GM23338 (cell line): ENCODE measurements at regions not wholly inside any gene's neighbourhood (a gene's known extent, or its start where the extent isn't known, plus 50 kb on each side); places are given as distances from the start of the nearest gene placed in this dataset.
A peak's percentile ranks its signal among the peaks of the same experiment; 100 is the strongest.

Experiments
- ATAC-seq: fragments of 200-7000 bp; cut with Tn5 transposase; 3 replicates; pipeline ENCODE4 v1.9.1; 2020
- DNase-seq: peaks from one replicate; pipeline ENCODE4 v3.0.0-alpha.2; 2015; ENCODE audit warnings: low spot score
- H2AFZ ChIP-seq: fragments of 200-600 bp; sonication (generic); 2 replicates; pipeline ENCODE4 v1.8.0; 2016; ENCODE audit warnings: antibody characterized with exemption, mild to moderate bottlenecking, moderate library complexity
- H3F3A ChIP-seq: fragments of 200-600 bp; sonication (generic); replicated peaks from 2 replicates; pipeline ENCODE4 v1.8.0; 2017; ENCODE audit warnings: antibody characterized with exemption, mixed run types, low read depth
- H3K27ac ChIP-seq: fragments of 200-600 bp; sonication (generic); 2 replicates; pipeline ENCODE4 v1.6.1; 2016; ENCODE audit warnings: low read depth
- H3K27me3 ChIP-seq: fragments of 200-600 bp; sonication (generic); 2 replicates; pipeline ENCODE4 v1.8.0; 2016; ENCODE audit warnings: mild to moderate bottlenecking, mixed run types, moderate library complexity; ENCODE audit not compliant: insufficient read depth
- H3K36me3 ChIP-seq: fragments of 200-600 bp; sonication (generic); 2 replicates; pipeline ENCODE4 v1.8.0; 2016; ENCODE audit warnings: mild to moderate bottlenecking; ENCODE audit not compliant: insufficient read depth
- H3K4me1 ChIP-seq: fragments of 200-600 bp; sonication (generic); 2 replicates; pipeline ENCODE4 v1.8.0; 2016; ENCODE audit warnings: mild to moderate bottlenecking, moderate library complexity; ENCODE audit not compliant: insufficient read depth
- H3K4me2 ChIP-seq: fragments of 200-600 bp; sonication (generic); 2 replicates; pipeline ENCODE4 v1.7.1; 2017; ENCODE audit warnings: mixed run types
- H3K4me3 ChIP-seq: fragments of 200-600 bp; sonication (generic); 2 replicates; pipeline ENCODE4 v1.6.1; 2016; ENCODE audit warnings: mixed run types
- H3K79me2 ChIP-seq: fragments of 200-600 bp; sonication (generic); replicated peaks from 2 replicates; pipeline ENCODE4 v1.8.0; 2017; ENCODE audit warnings: mild to moderate bottlenecking; ENCODE audit not compliant: insufficient read depth
- H3K9me2 ChIP-seq: fragments of 200-600 bp; sonication (generic); 2 replicates; pipeline ENCODE4 v1.8.0; 2017; ENCODE audit not compliant: insufficient read depth
- H4K20me1 ChIP-seq: fragments of 200-600 bp; sonication (generic); replicated peaks from 2 replicates; pipeline ENCODE4 v1.8.0; 2017; ENCODE audit warnings: mild to moderate bottlenecking; ENCODE audit not compliant: insufficient read depth
- H3K27ac Mint-ChIP-seq: 2 replicates; pipeline ENCODE4 v1.8.0; 2020; ENCODE audit warnings: inconsistent platforms, mild to moderate bottlenecking, moderate library complexity, mixed read lengths
- H3K27me3 Mint-ChIP-seq: 3 replicates; pipeline ENCODE4 v1.8.0; 2022; ENCODE audit warnings: low read depth, mild to moderate bottlenecking, moderate library complexity, mixed read lengths, inconsistent platforms; ENCODE audit not compliant: insufficient read depth, poor library complexity
- H3K36me3 Mint-ChIP-seq: 3 replicates; pipeline ENCODE4 v1.8.0; 2021; ENCODE audit warnings: low read depth, mild to moderate bottlenecking, inconsistent platforms, moderate library complexity, mixed read lengths
- H3K4me1 Mint-ChIP-seq: 3 replicates; pipeline ENCODE4 v1.8.0; 2020; ENCODE audit warnings: mild to moderate bottlenecking, inconsistent platforms, mixed read lengths
- H3K4me3 Mint-ChIP-seq: 3 replicates; pipeline ENCODE4 v1.8.0; 2021; ENCODE audit warnings: moderate library complexity, mild to moderate bottlenecking, inconsistent platforms, mixed read lengths
- H3K9me3 Mint-ChIP-seq: 3 replicates; pipeline ENCODE4 v1.8.0; 2020; ENCODE audit warnings: moderate library complexity, mild to moderate bottlenecking, inconsistent platforms, mixed read lengths
- CREB1 ChIP-seq: fragments of 250-450 bp; sonication (Bioruptor Pico); IDR thresholded peaks from 2 replicates; pipeline ENCODE4 v1.5.0; 2020; ENCODE audit warnings: low read depth, mild to moderate bottlenecking, moderate library complexity
- CTCF ChIP-seq, 2 experiments: fragments of 200-600 bp in 1 of 2; sonication (generic) in 1 of 2; conservative IDR thresholded peaks; 2 replicates each; pipeline versions ENCODE4 v1.5.1 to v1.6.1; 2016 to 2017; ENCODE audit warnings: antibody characterized with exemption in 2 of 2, low read depth in 2 of 2, mild to moderate bottlenecking in 2 of 2, moderate library complexity in 1 of 2
- ETS1 ChIP-seq: IDR thresholded peaks from 2 replicates; pipeline ENCODE4 v1.6.1; 2016; ENCODE audit warnings: antibody characterized with exemption
- EZH2 ChIP-seq: fragments of 200-600 bp; sonication (generic); IDR thresholded peaks from one replicate; pipeline ENCODE4 v1.8.0; 2017; ENCODE audit warnings: antibody characterized with exemption, mild to moderate bottlenecking, low read depth; ENCODE audit not compliant: unreplicated experiment
- EZH2phosphoT487 ChIP-seq: fragments of 200-600 bp; sonication (generic); IDR thresholded peaks from one replicate; pipeline ENCODE4 v1.8.1; 2018; ENCODE audit warnings: antibody characterized with exemption; ENCODE audit not compliant: unreplicated experiment
- JUNB ChIP-seq: IDR thresholded peaks from one replicate; pipeline ENCODE4 v1.6.1; 2016; ENCODE audit warnings: antibody characterized with exemption; ENCODE audit not compliant: unreplicated experiment
- NANOG ChIP-seq: IDR thresholded peaks from 2 replicates; pipeline ENCODE4 v1.6.1; 2016; ENCODE audit warnings: antibody characterized with exemption, borderline replicate concordance
- POLR2AphosphoS5 ChIP-seq: IDR thresholded peaks from 2 replicates; pipeline ENCODE4 v1.6.1; 2016; ENCODE audit warnings: antibody characterized with exemption, low read depth
- REST ChIP-seq: IDR thresholded peaks from one replicate; pipeline ENCODE4 v1.6.1; 2018; ENCODE audit warnings: antibody characterized with exemption; ENCODE audit not compliant: unreplicated experiment
- STAT1 ChIP-seq: IDR thresholded peaks from one replicate; pipeline ENCODE4 v1.6.1; 2016; ENCODE audit warnings: antibody characterized with exemption; ENCODE audit not compliant: unreplicated experiment
- ZNF114 ChIP-seq: fragments of 250-450 bp; sonication (Bioruptor Pico); IDR thresholded peaks from 2 replicates; pipeline ENCODE4 v1.5.0; 2020; ENCODE audit warnings: mild to moderate bottlenecking, moderate library complexity
- ZNF331 ChIP-seq: fragments of 250-450 bp; sonication (Bioruptor Pico); IDR thresholded peaks from 2 replicates; pipeline ENCODE4 v1.5.0; 2020; ENCODE audit warnings: low read depth, mild to moderate bottlenecking, moderate library complexity

GRCh38 chr18:77733292-77733903 lies 483.8 kb downstream of the GALR1 start:
- Mint-ChIP-seq H3K27me3 (no peaks in the 10 kb centered on the region), H3K27ac (no peak overlapping the region), H3K9me3 (peaks cover 32% of the 10 kb centered on the region), H3K4me1 (peaks cover 8% of the 10 kb centered on the region), H3K36me3 (no peaks in the 10 kb centered on the region), H3K4me3 (no peak overlapping the region; the same call in 2 of the 3 replicates)
- Histone ChIP-seq H3K4me2 (no peak overlapping the region), H2AFZ (peak overlapping the region; percentile 74; the same call in 1 of the 2 replicates), H3F3A (no peaks in the 10 kb centered on the region), H3K27ac (no peak overlapping the region), H4K20me1 (no peaks in the 10 kb centered on the region), H3K36me3 (no peaks in the 10 kb centered on the region), H3K27me3 (no peaks in the 10 kb centered on the region), H3K79me2 (no peaks in the 10 kb centered on the region), H3K9me2 (no peaks in the 10 kb centered on the region), H3K4me3 (no peak overlapping the region; the same call in 1 of the 2 replicates), H3K4me1 (no peaks in the 10 kb centered on the region)
- ATAC-seq = peak; percentile 86
- TF ChIP-seq CTCF (conservative IDR thresholded peaks at IDR 0.05; ENCODE audit: low read depth in 2 of 2) = peak; percentile 27 to 38; a peak in 3 of 4 replicates
- TF ChIP-seq ETS1 = no peak
- no peak for TF ChIP-seq EZH2
- TF ChIP-seq ZNF114 = no peak
- no peak for TF ChIP-seq STAT1
- TF ChIP-seq CREB1 (CRISPR knock-in tag) = no peak
- no peak for TF ChIP-seq NANOG
- peak; percentile 38; the same call in 1 of the 2 replicates for TF ChIP-seq ZNF331 (CRISPR knock-in tag)
- no peak for TF ChIP-seq EZH2phosphoT487
- no peak for TF ChIP-seq POLR2AphosphoS5
- DNase-seq = peak; percentile 49

GRCh38 chr18:77736842-77737241 lies 487.2 kb downstream of the GALR1 start:
- Histone ChIP-seq H3K4me3 (no peak overlapping the region), H2AFZ (no peak overlapping the region), H3K79me2 (no peaks in the 10 kb centered on the region), H3K27me3 (no peaks in the 10 kb centered on the region), H3F3A (no peaks in the 10 kb centered on the region), H3K4me1 (no peaks in the 10 kb centered on the region), H3K27ac (no peak overlapping the region), H3K36me3 (no peaks in the 10 kb centered on the region), H4K20me1 (no peaks in the 10 kb centered on the region), H3K4me2 (no peak overlapping the region), H3K9me2 (no peaks in the 10 kb centered on the region)
- Mint-ChIP-seq H3K9me3 (peaks cover 37% of the 10 kb centered on the region), H3K4me3 (no peak overlapping the region), H3K27ac (no peak overlapping the region), H3K36me3 (no peaks in the 10 kb centered on the region), H3K27me3 (no peaks in the 10 kb centered on the region), H3K4me1 (peaks cover 10% of the 10 kb centered on the region)
- ATAC-seq = no peak
- no peak for DNase-seq
- no peak for TF ChIP-seq CREB1 (CRISPR knock-in tag)
- TF ChIP-seq ETS1 = no peak
- TF ChIP-seq EZH2 = no peak
- no peak for TF ChIP-seq POLR2AphosphoS5
- TF ChIP-seq STAT1 = no peak
- TF ChIP-seq ZNF114 = no peak
- no peak for TF ChIP-seq EZH2phosphoT487
- no peak for TF ChIP-seq CTCF (conservative IDR thresholded peaks at IDR 0.05; ENCODE audit: low read depth in 2 of 2)
- TF ChIP-seq ZNF331 (CRISPR knock-in tag) = no peak
- no peak for TF ChIP-seq NANOG
- no peak for TF ChIP-seq JUNB
- no peak for TF ChIP-seq REST
